RWPE1 (cell line): ENCODE measurements at regions not wholly inside any gene's neighbourhood (a gene's known extent, or its start where the extent isn't known, plus 50 kb on each side); places are given as distances from the start of the nearest gene placed in this dataset.
"Not testable (repeated sequence)": the region's sequence is repeated elsewhere in the genome, so short reads cannot be mapped to it uniquely, and the experiment has no call there.

Experiments used
- CTCF ChIA-PET: fragments of 350-600 bp; sonication (Branson Sonifier 250); formaldehyde crosslinking; extraction: SDS; loops from one replicate; lab custom pipeline; 2021; lab: Yijun Ruan, JAX
- POLR2A ChIA-PET: fragments of 400-600 bp; formaldehyde crosslinking; extraction: SDS; loops from one replicate; lab custom pipeline; 2020; ENCODE audit warnings: antibody characterized with exemption; ENCODE audit not compliant: low non-redundant PET; lab: Yijun Ruan, JAX
- DNase-seq: peaks from one replicate; pipeline ENCODE4 v3.0.0; 2012; ENCODE audit warnings: low spot score
- H3K27ac ChIP-seq: fragments of 450-650 bp; 2 replicates; pipeline ENCODE4 v1.5.1; 2017
- CTCF ChIP-seq: fragments of 450-650 bp; conservative IDR thresholded peaks from 2 replicates; pipeline ENCODE4 v1.5.1; 2017; ENCODE audit warnings: low read depth, mild to moderate bottlenecking

DNA sequence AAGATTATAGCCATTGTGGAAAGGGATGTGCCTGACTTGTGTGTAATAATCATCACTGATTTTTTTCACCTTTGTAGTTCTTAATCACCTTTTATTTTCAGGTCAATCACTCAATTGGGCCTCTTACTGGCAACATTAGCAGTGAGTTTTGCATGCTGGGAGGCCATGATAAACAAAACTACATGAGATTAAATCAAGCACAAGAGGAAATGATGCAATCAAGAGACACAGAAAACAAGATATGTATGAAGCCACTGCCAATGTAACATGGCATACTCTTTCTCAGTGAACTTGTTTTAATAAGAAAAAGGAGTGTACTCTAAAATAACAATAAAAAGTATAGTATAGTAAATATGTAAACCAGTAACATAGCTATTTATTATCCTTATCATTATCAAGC is 69.9 kb upstream of the FSIP2 start:
- no peak for DNase-seq
- ChIA-PET POLR2A (no interaction called here), CTCF (no interaction called here)
- no peak for TF ChIP-seq CTCF
- H3K27ac ChIP-seq, result no peak overlapping the region

GRCh38 chr2:185674232-185674631 is 64.4 kb upstream of the FSIP2 start:
- CTCF ChIA-PET, result no interaction called here
- POLR2A ChIA-PET, result no interaction called here
- DNase-seq, result no peak
- no peak for TF ChIP-seq CTCF
- H3K27ac ChIP-seq, result no peak overlapping the region

DNA sequence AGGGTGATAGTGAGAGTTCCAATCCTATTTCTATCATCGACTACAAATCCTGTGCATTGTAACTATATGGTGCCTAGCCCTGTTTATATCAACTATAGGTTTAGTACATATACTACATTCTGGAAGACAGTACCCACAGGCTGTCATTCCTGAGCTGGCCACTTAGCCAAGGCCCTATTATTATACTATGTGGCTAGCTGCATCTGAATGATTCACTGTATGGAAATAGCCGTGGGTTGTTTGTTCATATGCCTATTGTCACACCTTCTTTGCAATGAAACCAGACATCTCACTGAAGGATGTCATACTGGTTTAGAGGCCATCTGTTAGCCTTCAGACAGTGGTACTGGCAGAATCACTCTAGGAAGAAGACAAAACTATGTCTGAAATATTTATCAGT is 62.3 kb upstream of the FSIP2 start:
- DNase-seq, result no peak
- POLR2A ChIA-PET, result no interaction called here
- no peak for TF ChIP-seq CTCF
- CTCF ChIA-PET, result no interaction called here
- H3K27ac ChIP-seq, result no peak overlapping the region

DNA sequence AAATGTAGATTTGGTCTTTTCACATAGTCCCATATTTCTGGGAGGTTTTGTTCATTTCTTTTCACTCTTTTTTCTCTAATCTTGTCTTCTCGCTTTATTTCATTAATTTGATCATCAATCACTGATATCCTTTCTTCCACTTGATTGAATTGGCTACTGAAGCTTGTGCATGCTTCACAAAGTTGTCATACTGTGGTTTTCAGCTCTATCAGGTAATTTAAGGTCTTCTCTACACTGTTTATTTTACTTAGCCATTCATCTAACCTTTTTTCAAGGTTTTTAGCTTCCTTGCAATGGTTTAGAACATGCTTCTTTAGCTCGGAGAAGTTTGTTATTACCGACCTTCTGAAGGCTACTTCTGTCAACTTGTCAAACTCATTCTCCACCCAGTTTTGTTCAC is 51.6 kb upstream of the FSIP2 start:
- POLR2A ChIA-PET, DNase-seq, H3K27ac ChIP-seq: not testable (repeated sequence)
- CTCF ChIA-PET, result interaction anchor here (0.6 kb wide), 1 partner anchor 17 kb away, joined by 4 read pairs; no protein-coding TSS in a partner anchor

DNA sequence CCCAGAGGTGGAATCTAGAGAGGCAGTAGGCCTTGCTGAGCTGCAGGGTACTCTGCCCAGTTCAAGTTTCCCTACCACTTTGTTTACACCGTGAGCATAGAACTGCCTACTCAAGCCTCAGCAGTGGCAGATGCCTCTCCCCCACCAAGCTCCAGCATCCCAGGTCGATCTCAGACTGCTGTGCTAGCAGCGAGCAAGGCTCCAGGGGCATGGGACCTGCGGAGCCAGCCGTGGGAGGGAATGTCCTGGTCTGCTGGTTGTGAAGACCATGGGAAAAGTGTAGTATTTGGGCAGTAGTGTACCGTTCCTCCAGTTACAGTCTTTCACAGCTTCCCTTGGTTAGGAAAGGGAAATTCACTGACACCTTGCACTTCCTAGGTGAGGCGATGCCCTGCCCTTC is 50.6 kb upstream of the FSIP2 start:
- no peak for DNase-seq
- CTCF ChIA-PET, result no interaction called here
- H3K27ac ChIP-seq, result no peak overlapping the region
- POLR2A ChIA-PET, result no interaction called here
- TF ChIP-seq CTCF, result no peak
